ENCODE measurements at regions not wholly inside any gene's neighbourhood (a gene's known extent, or its start where the extent isn't known, plus 50 kb on each side); places are given as distances from the start of the nearest gene placed in this dataset.

GRCh38 chr15:62822228-62822627 lies 220.3 kb upstream of the TPM1 start:
- DNase-seq = no peak

DNA sequence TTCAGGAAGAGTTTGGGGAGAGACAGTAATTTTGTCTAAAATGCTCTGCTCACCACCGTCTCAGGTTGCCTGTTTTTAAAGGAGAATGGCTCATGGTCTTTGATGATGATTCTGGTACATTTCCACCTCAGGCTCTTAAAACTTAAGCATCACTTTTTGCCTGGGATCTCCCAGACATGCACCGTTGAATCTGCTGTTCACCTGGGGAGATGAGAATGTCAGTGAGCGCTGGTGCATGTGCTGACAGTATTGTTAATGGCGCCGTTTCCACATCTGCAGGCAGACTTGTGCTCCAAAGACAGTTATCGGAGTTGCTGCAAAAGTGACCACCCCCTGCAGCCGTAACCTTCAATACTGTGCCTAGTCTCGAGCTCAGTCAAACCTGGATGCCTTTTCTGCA lies 219.0 kb upstream of the TPM1 start:
- DNase-seq = no peak

DNA sequence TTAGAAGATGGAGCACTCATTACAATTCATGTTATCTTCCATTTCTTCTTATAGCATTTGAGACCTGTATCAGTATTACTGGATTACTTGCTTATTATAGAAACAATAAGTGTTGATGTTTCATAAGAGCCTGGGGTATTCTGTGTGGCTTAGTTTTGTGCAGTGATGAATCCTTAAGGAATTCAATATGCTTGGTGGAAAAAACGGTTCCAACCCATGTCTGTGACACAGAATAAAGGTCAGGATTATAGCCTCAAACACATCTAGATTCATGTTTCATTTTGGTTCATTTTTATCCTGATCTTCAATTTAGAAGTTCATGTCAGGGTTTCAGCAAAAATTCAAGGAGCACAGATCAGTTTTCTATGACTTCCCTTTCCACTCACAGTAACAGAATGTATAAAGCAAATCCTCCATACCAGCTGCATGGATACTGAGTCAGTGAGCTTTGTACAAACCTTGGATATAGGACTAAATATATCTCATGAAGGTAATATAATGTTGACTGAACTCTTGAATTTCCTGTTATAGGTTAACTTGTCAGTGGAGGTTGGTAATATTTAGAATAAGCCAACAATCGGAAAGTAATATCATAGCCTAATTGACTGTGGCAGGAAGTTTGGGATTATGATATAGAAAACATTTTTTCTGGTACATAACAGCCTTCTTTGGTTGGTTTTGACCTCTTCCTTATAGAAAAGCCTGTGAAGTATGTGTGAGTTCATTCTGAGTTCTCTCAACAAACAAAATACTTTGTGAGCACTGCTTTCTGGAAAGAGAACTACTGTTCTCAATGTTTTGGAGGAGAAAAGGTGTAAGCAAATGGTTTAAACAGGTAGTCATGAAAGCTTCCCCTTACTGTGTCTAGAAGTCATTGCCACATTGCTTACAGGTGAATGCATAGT lies 218.2 kb upstream of the TPM1 start:
- no peak for DNase-seq

DNA sequence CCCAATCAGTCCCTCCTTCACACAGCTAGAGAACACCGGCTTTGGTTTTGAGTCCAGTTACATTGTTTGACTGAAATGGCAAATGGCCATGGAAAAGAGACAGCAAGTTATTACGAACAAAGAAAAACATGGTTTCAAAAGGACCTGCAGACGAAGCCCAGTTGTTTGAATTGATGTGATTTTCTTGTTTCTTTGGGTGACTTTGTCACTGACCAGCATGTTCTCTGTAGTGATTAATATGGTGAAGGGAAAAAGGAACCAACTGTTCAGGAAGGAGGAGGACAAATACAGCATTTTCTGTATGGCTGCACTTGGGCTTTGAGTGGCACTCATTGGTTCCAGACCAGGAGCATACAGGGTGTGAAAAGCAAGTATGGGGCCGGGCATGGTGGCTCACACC lies 217.4 kb upstream of the TPM1 start:
- DNase-seq = no peak

- DNase-seq = no peak
These were observed 216.0 kb upstream of the TPM1 start for GRCh38 chr15:62826561-62826960.

DNA sequence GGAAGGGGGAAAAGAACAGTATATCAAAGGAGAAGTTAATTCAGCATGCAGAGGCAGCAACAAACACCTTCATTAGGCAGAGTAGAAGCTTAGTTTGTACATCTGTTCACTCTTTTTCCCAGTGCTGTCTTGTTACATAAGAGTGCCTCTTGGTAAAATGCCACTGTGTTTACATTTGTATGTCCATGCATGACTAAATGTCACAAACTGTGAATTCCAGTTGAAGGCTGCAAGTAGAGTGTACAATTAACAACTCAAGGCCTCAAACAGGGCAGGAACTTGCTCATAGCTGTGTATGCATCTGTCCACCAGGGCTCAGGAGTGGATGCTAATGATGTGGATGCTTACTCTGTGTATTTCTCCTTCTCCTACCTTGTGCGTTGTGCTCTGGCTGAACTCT lies 214.2 kb upstream of the TPM1 start:
- DNase-seq = no peak

DNA sequence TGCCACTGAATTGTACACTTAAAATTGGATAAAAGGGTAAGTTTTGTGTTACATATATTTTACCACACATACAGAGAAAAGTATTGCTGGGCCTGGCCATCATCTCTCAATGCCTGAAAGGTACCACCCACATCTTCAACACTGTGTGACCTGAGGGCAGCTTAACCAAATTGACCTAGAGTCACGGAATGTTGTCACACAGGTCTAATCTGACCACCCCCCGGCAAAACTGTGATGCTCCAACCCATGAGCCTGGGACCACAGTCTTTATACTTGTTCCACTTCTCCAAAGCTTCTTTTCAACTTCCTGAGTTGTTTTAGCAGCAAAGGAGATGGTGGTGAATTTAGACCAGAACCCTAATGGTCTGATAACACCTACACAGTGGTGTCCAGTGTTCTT lies 210.3 kb upstream of the TPM1 start:
- no peak for DNase-seq

- no peak for DNase-seq
These were observed 208.9 kb upstream of the TPM1 start for GRCh38 chr15:62833646-62834045.

DNA sequence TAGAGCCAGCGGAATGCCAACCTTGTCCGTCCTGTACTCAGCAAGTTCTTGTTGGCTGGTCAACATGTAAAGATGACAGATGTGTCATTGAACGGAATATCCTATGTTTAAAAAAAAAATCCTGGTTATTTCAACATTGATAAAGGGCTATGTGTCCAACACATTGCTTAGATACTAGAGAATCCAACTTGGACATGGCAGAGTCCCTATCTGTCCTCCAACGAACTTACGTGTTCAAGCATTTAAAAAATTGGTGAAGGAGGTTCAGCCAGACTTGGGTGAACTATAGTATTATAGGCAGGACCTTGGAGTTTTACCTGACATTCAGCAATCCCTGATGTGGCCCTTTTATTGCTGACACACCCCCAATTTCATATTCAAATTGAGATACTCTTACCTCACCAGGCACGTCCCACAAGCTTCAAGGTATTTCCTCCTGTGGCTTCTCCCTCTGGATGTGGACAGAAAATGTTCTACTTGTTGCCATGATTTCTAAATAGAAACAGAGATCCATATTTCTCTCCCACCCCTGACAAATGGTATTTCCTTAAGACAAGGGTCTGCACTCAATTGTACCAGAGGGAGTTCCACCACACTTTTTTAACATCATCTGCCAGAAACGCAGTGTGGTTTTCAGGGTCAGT lies 207.7 kb upstream of the TPM1 start:
- DNase-seq = no peak

- no peak for DNase-seq
These were observed 207.2 kb upstream of the TPM1 start for GRCh38 chr15:62835351-62835750.

DNA sequence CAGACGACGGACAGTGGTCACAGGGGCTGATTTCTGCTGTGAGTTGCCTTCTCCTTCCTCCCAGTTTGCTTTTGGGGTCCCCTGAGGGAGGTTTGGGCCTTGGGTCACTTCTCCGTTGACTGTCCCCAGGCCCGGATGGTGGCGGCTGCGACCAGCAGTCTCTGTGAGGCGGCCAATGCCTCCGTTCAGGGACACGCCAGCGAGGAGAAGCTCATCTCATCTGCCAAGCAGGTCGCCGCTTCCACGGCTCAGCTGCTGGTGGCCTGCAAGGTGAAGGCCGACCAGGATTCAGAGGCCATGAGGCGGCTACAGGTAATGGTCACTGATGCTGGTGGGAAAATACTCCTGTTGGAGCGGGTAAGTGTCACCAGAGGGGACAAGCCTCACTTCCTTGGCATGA lies 206.8 kb upstream of the TPM1 start:
- no peak for DNase-seq

DNA sequence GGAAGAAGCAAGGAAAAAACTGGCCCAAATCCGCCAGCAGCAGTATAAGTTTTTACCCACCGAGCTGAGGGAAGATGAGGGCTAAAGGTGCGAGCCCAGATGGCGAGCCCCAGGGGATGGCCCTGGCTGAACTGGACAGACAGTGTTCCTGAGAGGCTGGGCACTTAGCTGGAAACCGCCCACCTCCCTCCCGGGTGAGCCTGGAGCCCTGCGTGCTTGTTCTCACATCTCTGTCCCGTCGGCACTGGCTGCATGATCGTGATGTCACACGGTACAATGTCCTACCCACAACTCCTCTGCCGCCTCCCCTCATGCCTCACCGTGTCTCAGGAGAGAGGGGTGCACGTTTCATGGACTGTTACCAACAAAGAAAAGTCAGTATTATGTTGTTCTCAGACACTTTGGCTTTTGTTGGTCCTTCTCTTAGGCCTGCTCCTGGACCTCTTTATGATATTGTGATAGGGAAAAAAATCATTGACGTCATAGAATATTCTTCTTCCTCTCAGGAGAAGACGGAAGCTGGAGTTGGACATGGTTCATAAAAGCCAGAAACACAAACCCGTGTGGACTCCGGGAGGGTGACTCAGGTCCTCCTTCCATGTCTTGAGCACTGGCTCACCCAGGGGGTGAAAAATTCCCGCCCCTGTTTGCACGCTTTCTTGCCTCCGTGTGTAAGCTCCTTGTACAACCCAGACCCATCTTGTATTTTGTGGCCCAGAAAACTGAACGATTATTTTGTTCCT lies 201.8 kb upstream of the TPM1 start:
- DNase-seq = no peak

DNA sequence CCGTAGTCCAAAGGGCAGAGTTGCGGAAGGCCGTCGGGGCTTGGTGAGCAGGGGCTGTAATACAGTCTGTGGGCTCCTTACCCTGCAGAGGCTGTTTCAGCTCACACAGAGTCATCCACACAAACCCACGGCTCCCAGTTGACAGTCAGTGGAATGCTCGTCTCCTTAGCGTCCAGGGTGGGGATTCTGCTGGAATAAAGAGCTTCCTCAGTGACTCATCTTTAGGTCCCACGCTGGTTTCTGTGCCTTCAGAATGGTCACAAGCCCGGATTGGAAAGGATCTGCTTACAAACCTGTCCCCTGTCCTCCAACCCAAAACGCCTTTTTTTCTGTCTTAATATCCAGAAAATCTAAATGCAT lies 201.3 kb upstream of the TPM1 start:
- DNase-seq = no peak

GRCh38 chr15:62841891-62842559 lies 200.5 kb upstream of the TPM1 start:
- DNase-seq = no peak

- DNase-seq = no peak
These were observed 199.2 kb upstream of the TPM1 start for GRCh38 chr15:62843311-62843710.

GRCh38 chr15:62844564-62845240 lies 197.8 kb upstream of the TPM1 start:
- no peak for DNase-seq

GRCh38 chr15:62845241-62846126 lies 197.1 kb upstream of the TPM1 start:
- no peak for DNase-seq

GRCh38 chr15:62846131-62846804 lies 196.3 kb upstream of the TPM1 start:
- DNase-seq = no peak

DNA sequence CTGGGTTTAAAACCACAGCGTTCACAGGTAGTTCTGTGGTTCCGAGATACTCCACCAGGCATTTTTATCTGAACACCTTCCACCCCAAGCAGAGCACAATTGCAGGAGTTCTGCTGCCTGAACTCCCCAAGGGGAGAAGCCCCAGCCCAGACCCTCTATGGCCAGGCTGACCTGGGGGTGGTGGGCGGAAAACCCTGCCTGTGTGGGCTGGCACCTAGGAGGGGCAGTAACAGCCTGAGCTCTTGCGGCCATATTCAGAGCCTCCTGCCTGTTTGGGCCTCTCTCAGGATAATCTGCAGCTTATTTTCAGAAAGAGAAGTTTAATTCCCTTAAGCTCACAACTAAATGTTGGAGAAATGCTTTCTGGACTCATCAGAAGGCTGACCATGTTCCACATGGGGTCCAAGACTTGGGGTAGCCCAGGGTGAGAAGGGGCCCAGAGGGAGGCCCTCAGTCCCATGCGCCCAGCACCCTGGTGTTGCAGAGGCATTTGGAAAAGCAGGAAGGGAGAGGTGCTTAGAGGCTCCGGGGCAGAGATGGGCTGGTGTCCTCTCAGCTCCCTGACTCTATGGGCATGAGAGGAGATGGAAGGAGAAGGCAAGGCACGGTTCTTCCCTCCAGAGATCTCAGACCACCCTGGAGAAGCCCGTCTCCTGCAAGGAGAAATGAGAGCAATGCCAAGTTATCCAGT lies 195.6 kb upstream of the TPM1 start:
- no peak for DNase-seq

DNA sequence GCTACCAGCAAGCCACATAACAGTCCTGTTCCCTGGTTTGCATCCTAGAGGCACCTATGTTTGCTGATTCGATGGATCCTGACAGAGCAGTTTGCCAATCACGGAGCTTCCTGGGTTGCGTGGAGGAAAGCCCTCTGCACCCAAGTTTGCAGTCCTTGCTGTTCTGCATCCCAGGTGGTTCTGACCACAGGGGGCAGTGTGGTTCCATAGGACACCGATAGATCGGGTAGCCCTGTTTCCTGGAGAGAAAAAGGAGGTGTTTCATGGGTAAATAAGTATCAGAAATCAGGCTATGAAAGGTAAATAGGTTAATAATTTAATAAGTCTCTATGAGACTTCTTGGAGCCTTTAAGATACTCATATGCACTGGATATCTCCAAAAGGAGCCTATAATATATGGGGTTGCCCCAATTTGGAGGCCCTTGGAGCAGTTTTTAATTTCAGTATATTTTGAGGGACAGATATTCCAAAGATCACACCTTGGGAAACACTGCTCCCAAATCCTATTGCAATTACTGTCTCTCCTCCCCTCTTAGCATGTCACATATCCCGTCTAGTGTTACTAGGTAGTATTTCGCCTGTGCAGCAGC lies 194.6 kb upstream of the TPM1 start:
- DNase-seq = peak in 1 of 2 experiments; percentile 41

All from cerebellar nuclear complex (tissue), 1 donor.